Calu3 (cell line): ENCODE measurements at regions not wholly inside any gene's neighbourhood (a gene's known extent, or its start where the extent isn't known, plus 50 kb on each side); places are given as distances from the start of the nearest gene placed in this dataset.

Source experiments
- BruUV-seq: library from RNA; stranded (reverse); fragments of 400-500 nt; replicated peaks from 2 replicates; lab custom pipeline; 2021; lab: Mats Ljungman, UMichigan
- CTCF ChIA-PET: fragments of 300-600 bp; sonication (Branson Sonifier 250); formaldehyde crosslinking; loops from one replicate; lab custom pipeline; 2022; ENCODE audit warnings: antibody characterized with exemption; lab: Charles Lee
- DNase-seq: peaks from one replicate; pipeline ENCODE4 v3.0.0; 2022
- H3K27ac Mint-ChIP-seq: one replicate; pipeline ENCODE4 v1.8.0; 2022; ENCODE audit warnings: mixed read lengths; ENCODE audit not compliant: unreplicated experiment
- H3K27me3 Mint-ChIP-seq: one replicate; pipeline ENCODE4 v1.8.0; 2022; ENCODE audit warnings: mixed read lengths; ENCODE audit not compliant: unreplicated experiment
- H3K36me3 Mint-ChIP-seq: one replicate; pipeline ENCODE4 v1.8.0; 2022; ENCODE audit warnings: mild to moderate bottlenecking, moderate library complexity, mixed read lengths; ENCODE audit not compliant: insufficient read depth, unreplicated experiment
- H3K4me1 Mint-ChIP-seq: one replicate; pipeline ENCODE4 v1.8.0; 2022; ENCODE audit warnings: mild to moderate bottlenecking, low read depth, mixed read lengths; ENCODE audit not compliant: unreplicated experiment
- H3K4me3 Mint-ChIP-seq: one replicate; pipeline ENCODE4 v1.8.0; 2022; ENCODE audit warnings: mild to moderate bottlenecking, low read depth, moderate library complexity, mixed read lengths; ENCODE audit not compliant: unreplicated experiment
- H3K9me3 Mint-ChIP-seq: one replicate; pipeline ENCODE4 v1.8.0; 2022; ENCODE audit warnings: low read depth, mixed read lengths; ENCODE audit not compliant: unreplicated experiment
- intact Hi-C: fragments of 100-400 bp; cut with micrococcal nuclease; formaldehyde crosslinking; loops from one replicate; pipeline ENCODE4 v1.10.0; 2022; ENCODE audit not compliant: unreplicated experiment
- TF ChIP-seq, protein P1 (sequence below): fragments of 200-600 bp; IDR thresholded peaks from one replicate; pipeline ENCODE4 v1.8.0; 2022; ENCODE audit warnings: antibody characterized with exemption; ENCODE audit not compliant: unreplicated experiment

GRCh38 chr14:48686650-48687049, 899.5 kb downstream of the RPS29 start:
- BruUV-seq = no TSS peak
- CTCF ChIA-PET = no interaction called here
- TF ChIP-seq, protein P1, sequence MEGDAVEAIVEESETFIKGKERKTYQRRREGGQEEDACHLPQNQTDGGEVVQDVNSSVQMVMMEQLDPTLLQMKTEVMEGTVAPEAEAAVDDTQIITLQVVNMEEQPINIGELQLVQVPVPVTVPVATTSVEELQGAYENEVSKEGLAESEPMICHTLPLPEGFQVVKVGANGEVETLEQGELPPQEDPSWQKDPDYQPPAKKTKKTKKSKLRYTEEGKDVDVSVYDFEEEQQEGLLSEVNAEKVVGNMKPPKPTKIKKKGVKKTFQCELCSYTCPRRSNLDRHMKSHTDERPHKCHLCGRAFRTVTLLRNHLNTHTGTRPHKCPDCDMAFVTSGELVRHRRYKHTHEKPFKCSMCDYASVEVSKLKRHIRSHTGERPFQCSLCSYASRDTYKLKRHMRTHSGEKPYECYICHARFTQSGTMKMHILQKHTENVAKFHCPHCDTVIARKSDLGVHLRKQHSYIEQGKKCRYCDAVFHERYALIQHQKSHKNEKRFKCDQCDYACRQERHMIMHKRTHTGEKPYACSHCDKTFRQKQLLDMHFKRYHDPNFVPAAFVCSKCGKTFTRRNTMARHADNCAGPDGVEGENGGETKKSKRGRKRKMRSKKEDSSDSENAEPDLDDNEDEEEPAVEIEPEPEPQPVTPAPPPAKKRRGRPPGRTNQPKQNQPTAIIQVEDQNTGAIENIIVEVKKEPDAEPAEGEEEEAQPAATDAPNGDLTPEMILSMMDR = no peak

GRCh38 chr14:48672506-48672905, 913.7 kb downstream of the RPS29 start:
- Mint-ChIP-seq H3K27me3 (no peaks in the 10 kb centered on the region), H3K36me3 (no peaks in the 10 kb centered on the region), H3K27ac (no peak overlapping the region), H3K4me1 (no peaks in the 10 kb centered on the region), H3K9me3 (peaks cover 8% of the 10 kb centered on the region), H3K4me3 (no peak overlapping the region)
- no TSS peak for BruUV-seq
- no peak for DNase-seq
- intact Hi-C loops = no loop called here
- CTCF ChIA-PET = no interaction called here
- TF ChIP-seq, protein P1 = no peak

More at GRCh38 chr14:48686650-48687049, 899.5 kb downstream of the RPS29 start:
- Mint-ChIP-seq H3K27ac (no peak overlapping the region), H3K36me3 (no peaks in the 10 kb centered on the region), H3K27me3 (no peaks in the 10 kb centered on the region), H3K4me1 (no peaks in the 10 kb centered on the region), H3K4me3 (no peak overlapping the region), H3K9me3 (peaks cover 7% of the 10 kb centered on the region)
- DNase-seq = no peak
- intact Hi-C loops = no loop called here

- Mint-ChIP-seq H3K4me3 (no peak overlapping the region), H3K27ac (no peak overlapping the region), H3K36me3 (no peaks in the 10 kb centered on the region), H3K27me3 (no peaks in the 10 kb centered on the region), H3K9me3 (peaks cover 7% of the 10 kb centered on the region), H3K4me1 (no peaks in the 10 kb centered on the region)
- DNase-seq = no peak
- no TSS peak for BruUV-seq
- TF ChIP-seq, protein P1 = no peak
- intact Hi-C loops = no loop called here
- CTCF ChIA-PET = no interaction called here
Observed at GRCh38 chr14:48670939-48671338, 915.2 kb downstream of the RPS29 start.

DNA sequence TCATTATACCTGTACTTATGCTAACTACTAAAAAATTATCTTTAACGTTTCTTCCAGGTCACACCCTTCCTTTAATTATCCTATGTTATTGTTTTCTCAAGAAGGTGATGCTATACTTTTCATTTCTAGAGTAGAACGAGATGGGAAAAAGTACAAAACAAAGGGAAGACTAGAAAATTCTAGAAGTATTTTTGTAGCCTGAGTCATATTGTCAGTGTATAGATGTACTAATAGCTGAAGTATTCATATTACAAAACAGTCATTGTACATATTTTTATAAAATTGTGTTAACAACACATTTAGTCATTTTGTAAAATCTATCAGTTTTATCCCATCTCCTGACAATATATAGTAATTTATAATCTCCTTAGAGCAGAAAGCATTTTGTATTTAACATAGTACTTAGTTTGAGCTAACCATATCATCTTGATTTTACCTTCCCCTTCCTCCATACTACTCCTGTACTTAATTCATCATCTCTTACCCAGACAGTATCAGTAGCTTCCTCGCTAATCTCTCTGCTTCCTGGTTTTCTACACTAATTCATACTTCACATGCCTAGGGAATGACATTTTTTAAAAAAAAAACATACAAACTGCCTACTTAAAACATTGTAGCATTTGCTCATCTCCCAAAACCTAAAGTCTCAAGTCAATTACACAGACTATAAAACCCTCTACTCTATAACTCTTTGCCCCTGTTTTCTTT, 920.9 kb downstream of the RPS29 start:
- no peak overlapping the region for H3K4me3 Mint-ChIP-seq
- H3K36me3 Mint-ChIP-seq = no peaks in the 10 kb centered on the region
- no TSS peak for BruUV-seq

More for the DNA sequence above, 920.9 kb downstream of the RPS29 start:
- CTCF ChIA-PET = no interaction called here
- TF ChIP-seq, protein P1 = no peak
- intact Hi-C loops = no loop called here
- Mint-ChIP-seq H3K27ac (no peak overlapping the region), H3K4me1 (no peaks in the 10 kb centered on the region), H3K9me3 (peaks cover 12% of the 10 kb centered on the region), H3K27me3 (no peaks in the 10 kb centered on the region)
- no peak for DNase-seq
